ENCODE measurements at regions not wholly inside any gene's neighbourhood (a gene's known extent, or its start where the extent isn't known, plus 50 kb on each side); places are given as distances from the start of the nearest gene placed in this dataset.

DNA sequence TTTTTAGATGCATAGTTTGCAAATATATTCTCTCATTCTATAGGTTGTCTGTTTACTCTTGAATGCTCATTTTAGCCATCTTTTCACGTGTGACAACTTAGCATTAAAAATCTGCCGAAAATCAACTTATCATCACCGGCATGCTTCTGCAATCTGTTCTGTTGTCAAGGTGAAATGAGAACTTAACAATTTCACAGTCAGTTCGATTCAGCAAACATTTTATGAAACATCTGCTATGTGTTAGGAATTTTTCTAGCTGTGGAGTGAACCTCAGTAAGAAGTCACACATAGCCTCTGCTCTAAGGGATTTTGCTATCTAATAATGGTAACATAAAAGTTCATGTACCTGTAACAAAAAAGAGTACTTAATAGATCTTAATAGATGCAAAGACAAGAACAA lies 256.1 kb downstream of the ZWINT start:
- TF ChIP-seq TAF1 (IDR thresholded peaks at IDR 0.05; ENCODE audit: low read depth), result no peak
- TF ChIP-seq MXI1 (conservative IDR thresholded peaks at IDR 0.05; ENCODE audit: poor library complexity, severe bottlenecking), result no peak
- no peak for TF ChIP-seq SMC3 (conservative IDR thresholded peaks at IDR 0.05; ENCODE audit: poor library complexity)
- no peak for TF ChIP-seq REST (IDR thresholded peaks at IDR 0.05; ENCODE audit: borderline replicate concordance)
- TF ChIP-seq EP300 (conservative IDR thresholded peaks at IDR 0.05; ENCODE audit: poor library complexity, severe bottlenecking), result no peak
- no peak for TF ChIP-seq RAD21 (conservative IDR thresholded peaks at IDR 0.05)
- no peak for TF ChIP-seq POLR2AphosphoS5 (IDR thresholded peaks at IDR 0.05)
- TF ChIP-seq EZH2 (IDR thresholded peaks at IDR 0.05; ENCODE audit: borderline replicate concordance, insufficient read depth, low read length, poor library complexity, severe bottlenecking), result no peak
- TF ChIP-seq CTCF (IDR thresholded peaks at IDR 0.05; ENCODE audit: poor library complexity, severe bottlenecking), result no peak
- no peaks in the 10 kb centered on the region for H3K9me2 ChIP-seq (ENCODE audit: insufficient read depth, low read length)
- H3K79me2 ChIP-seq (replicated peaks; ENCODE audit: insufficient read depth, low read length), result no peaks in the 10 kb centered on the region

DNA sequence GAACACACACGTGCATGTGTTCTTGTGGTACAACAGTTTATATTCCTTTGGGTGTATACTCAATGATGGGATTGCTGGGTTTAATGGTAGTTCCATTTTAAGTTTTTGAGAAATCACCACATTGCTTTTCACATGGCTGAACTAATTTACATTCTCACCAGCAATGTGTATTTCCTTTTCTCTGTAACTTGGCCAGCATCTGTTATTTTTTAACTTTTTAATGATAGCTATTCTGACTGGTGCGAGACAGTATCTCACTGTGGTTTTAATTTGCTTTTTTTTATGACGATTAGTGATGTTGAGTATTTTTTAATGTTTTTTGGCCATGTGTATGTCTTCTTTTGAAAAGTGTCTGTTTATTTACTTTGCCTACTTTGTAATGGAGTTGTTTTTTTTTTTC lies 256.6 kb downstream of the ZWINT start:
- H3K36me3 ChIP-seq (ENCODE audit: insufficient read depth, low read length), result no peaks in the 10 kb centered on the region
- H3F3A ChIP-seq (ENCODE audit: insufficient read depth, low read length, poor library complexity, severe bottlenecking), result no peaks in the 10 kb centered on the region
- no peaks in the 10 kb centered on the region for H3K79me2 ChIP-seq (replicated peaks; ENCODE audit: insufficient read depth, low read length)
- H3K9me2 ChIP-seq (ENCODE audit: insufficient read depth, low read length), result no peaks in the 10 kb centered on the region
- no peaks in the 10 kb centered on the region for H3K27me3 ChIP-seq (ENCODE audit: insufficient read depth, low read depth, low read length)
- H3K9ac ChIP-seq (ENCODE audit: low read length), result no peak overlapping the region
- no peaks in the 10 kb centered on the region for H4K20me1 ChIP-seq (ENCODE audit: insufficient read depth)
- H3K9me3 ChIP-seq (ENCODE audit: low read length), result no peaks in the 10 kb centered on the region
- H3K4me3 ChIP-seq (ENCODE audit: low read length), result no peak overlapping the region
- TF ChIP-seq EZH2 (IDR thresholded peaks at IDR 0.05; ENCODE audit: borderline replicate concordance, insufficient read depth, low read length, poor library complexity, severe bottlenecking), result no peak
- TF ChIP-seq MXI1 (conservative IDR thresholded peaks at IDR 0.05; ENCODE audit: poor library complexity, severe bottlenecking), result no peak
- TF ChIP-seq EP300 (conservative IDR thresholded peaks at IDR 0.05; ENCODE audit: poor library complexity, severe bottlenecking), result no peak
- no peak for TF ChIP-seq SMC3 (conservative IDR thresholded peaks at IDR 0.05; ENCODE audit: poor library complexity)
- no peak for TF ChIP-seq RAD21 (conservative IDR thresholded peaks at IDR 0.05)
- TF ChIP-seq TAF1 (IDR thresholded peaks at IDR 0.05; ENCODE audit: low read depth), result no peak
- H2AFZ ChIP-seq (ENCODE audit: low read depth, low read length), result no peak overlapping the region
- no peak overlapping the region for H3K27ac ChIP-seq (ENCODE audit: low read length)
- H3K4me2 ChIP-seq (ENCODE audit: low read length), result no peak overlapping the region

More for the DNA sequence above, 256.1 kb downstream of the ZWINT start:
- H3K9ac ChIP-seq (ENCODE audit: low read length), result no peak overlapping the region
- no peaks in the 10 kb centered on the region for H4K20me1 ChIP-seq (ENCODE audit: insufficient read depth)
- no peaks in the 10 kb centered on the region for H3K27me3 ChIP-seq (ENCODE audit: insufficient read depth, low read depth, low read length)
- no peak overlapping the region for H3K4me3 ChIP-seq (ENCODE audit: low read length)
- no peak overlapping the region for H2AFZ ChIP-seq (ENCODE audit: low read depth, low read length)
- no peaks in the 10 kb centered on the region for H3K36me3 ChIP-seq (ENCODE audit: insufficient read depth, low read length)
- no peak overlapping the region for H3K4me2 ChIP-seq (ENCODE audit: low read length)
- no peaks in the 10 kb centered on the region for H3K9me3 ChIP-seq (ENCODE audit: low read length)
- H3F3A ChIP-seq (ENCODE audit: insufficient read depth, low read length, poor library complexity, severe bottlenecking), result no peaks in the 10 kb centered on the region
- no peak overlapping the region for H3K27ac ChIP-seq (ENCODE audit: low read length)

Measured in neural cell (in vitro differentiated cells).